Spleen (tissue), 11 donors: ENCODE measurements at regions not wholly inside any gene's neighbourhood (a gene's known extent, or its start where the extent isn't known, plus 50 kb on each side); places are given as distances from the start of the nearest gene placed in this dataset.

Source experiments
- DNase-seq: peaks from one replicate; pipeline ENCODE4 v3.0.0-alpha.2; 2020
- H3K27ac ChIP-seq, 8 donors: fragments of 200-600 bp; sonication (generic) in 7 of 8; 1 replicate in 4 of 8; 2 replicates in 4 of 8; pipeline versions ENCODE4 v1.5.0 to v1.8.0; 2016 to 2021; ENCODE audit warnings: inconsistent platforms in 4 of 8, mild to moderate bottlenecking in 4 of 8, moderate library complexity in 1 of 8
- H3K27me3 ChIP-seq, 7 donors: fragments of 200-600 bp; sonication (generic) in 6 of 7; replicated peaks in 1 of 7; 1 replicate in 4 of 7; 2 replicates in 3 of 7; pipeline versions ENCODE4 v1.5.0 to v1.8.0; 2016 to 2021; ENCODE audit warnings: inconsistent platforms in 3 of 7, mild to moderate bottlenecking in 1 of 7
- H3K36me3 ChIP-seq, 6 donors: fragments of 200-600 bp; sonication (generic) in 5 of 6; 1 replicate in 4 of 6; 2 replicates in 2 of 6; pipeline versions ENCODE4 v1.5.0 to v1.8.0; 2016 to 2021; ENCODE audit warnings: inconsistent platforms in 2 of 6
- H3K4me1 ChIP-seq, 6 donors: fragments of 200-600 bp; sonication (generic) in 5 of 6; 1 replicate in 3 of 6; 2 replicates in 3 of 6; pipeline versions ENCODE4 v1.5.0 to v1.8.0; 2016 to 2021; ENCODE audit warnings: inconsistent platforms in 3 of 6
- H3K4me3 ChIP-seq, 8 donors: fragments of 200-600 bp; sonication (generic) in 7 of 8; 1 replicate in 4 of 8; 2 replicates in 4 of 8; pipeline versions ENCODE4 v1.5.0 to v1.8.0; 2016 to 2021; ENCODE audit warnings: inconsistent platforms in 4 of 8, mild to moderate bottlenecking in 4 of 8, moderate library complexity in 2 of 8
- H3K9me3 ChIP-seq, 8 donors: fragments of 200-600 bp; sonication (generic) in 7 of 8; 1 replicate in 4 of 8; 2 replicates in 4 of 8; pipeline versions ENCODE4 v1.5.0 to v1.8.0; 2016 to 2021; ENCODE audit warnings: inconsistent platforms in 4 of 8
- POLR2A ChIP-seq, 3 donors: fragments of 450-650 bp; IDR thresholded peaks; one replicate each; pipeline ENCODE4 v1.5.1; 2017; ENCODE audit warnings: antibody characterized with exemption in 3 of 3, mild to moderate bottlenecking in 1 of 3
- POLR2AphosphoS5 ChIP-seq, 3 donors: sonication (generic); formaldehyde crosslinking; IDR thresholded peaks; one replicate each; pipeline ENCODE4 v1.5.1; 2017; ENCODE audit warnings: antibody characterized with exemption in 3 of 3
- WGBS, 5 donors: extraction: QIAGEN DNeasy Blood & Tissue Kit in 3 of 5; methylation state at CpG; one replicate each; pipeline versions ENCODE4 v1.1.5 to v1.1.7; 2013 to 2018; 5-methylcytosine and 5-hydroxymethylcytosine counted together
- intact Hi-C: fragments of 100-400 bp; cut with DNase I; formaldehyde crosslinking; loops from one replicate; pipeline ENCODE4 v1.15.0; 2023; ENCODE audit warnings: low total_unique reads
- TF ChIP-seq, protein P1 (sequence below), 11 experiments: fragments of 200-600 bp in 7 of 11; fragments of 450-650 bp in 4 of 11; sonication (generic) in 4 of 11; IDR thresholded peaks in 8 of 11; conservative IDR thresholded peaks in 3 of 11; 1 replicate in 7 of 11; 2 replicates in 4 of 11; pipeline versions ENCODE4 v1.4.0 to v1.8.0; 2016 to 2021; ENCODE audit warnings: antibody characterized with exemption in 11 of 11, inconsistent platforms in 4 of 11, mild to moderate bottlenecking in 1 of 11
- donor health status: healthy with polysubstance abuse.
- donor health status: DM: no; HTN: no; CAD: no; lungs with moderate emphysema.
- donor health status: DM: no; HTN: no; CAD: no.
- donor health status: Bipolar disorder and iron deficiency.
- donor health status: healthy.
- donor health status: DM: no; HTN: no; CAD: no.
- donor health status: DM: yes; HTN: yes; CAD: no.

DNA sequence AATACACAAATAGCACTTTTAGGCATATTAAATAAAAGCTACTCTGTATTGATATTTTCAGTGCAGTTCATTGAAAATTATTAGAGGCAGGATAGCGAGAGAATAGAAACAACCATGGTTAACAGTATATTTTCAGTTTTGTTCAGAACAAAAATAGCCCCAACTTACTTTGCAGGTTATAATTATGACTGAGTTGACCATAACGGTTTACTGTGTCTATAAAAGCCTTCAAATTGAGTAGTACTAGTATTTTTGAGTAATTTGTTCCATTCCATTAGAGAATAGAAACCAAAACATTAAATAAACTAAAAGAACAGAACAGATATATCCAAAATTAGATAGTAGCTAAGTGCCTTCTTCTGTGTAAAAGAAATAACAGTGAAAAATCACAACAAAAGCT is 1108.4 kb upstream of the PCDH20 start:
- TF ChIP-seq, protein P1, sequence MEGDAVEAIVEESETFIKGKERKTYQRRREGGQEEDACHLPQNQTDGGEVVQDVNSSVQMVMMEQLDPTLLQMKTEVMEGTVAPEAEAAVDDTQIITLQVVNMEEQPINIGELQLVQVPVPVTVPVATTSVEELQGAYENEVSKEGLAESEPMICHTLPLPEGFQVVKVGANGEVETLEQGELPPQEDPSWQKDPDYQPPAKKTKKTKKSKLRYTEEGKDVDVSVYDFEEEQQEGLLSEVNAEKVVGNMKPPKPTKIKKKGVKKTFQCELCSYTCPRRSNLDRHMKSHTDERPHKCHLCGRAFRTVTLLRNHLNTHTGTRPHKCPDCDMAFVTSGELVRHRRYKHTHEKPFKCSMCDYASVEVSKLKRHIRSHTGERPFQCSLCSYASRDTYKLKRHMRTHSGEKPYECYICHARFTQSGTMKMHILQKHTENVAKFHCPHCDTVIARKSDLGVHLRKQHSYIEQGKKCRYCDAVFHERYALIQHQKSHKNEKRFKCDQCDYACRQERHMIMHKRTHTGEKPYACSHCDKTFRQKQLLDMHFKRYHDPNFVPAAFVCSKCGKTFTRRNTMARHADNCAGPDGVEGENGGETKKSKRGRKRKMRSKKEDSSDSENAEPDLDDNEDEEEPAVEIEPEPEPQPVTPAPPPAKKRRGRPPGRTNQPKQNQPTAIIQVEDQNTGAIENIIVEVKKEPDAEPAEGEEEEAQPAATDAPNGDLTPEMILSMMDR (IDR thresholded peaks at IDR 0.05 in 8 of 11, conservative IDR thresholded peaks at IDR 0.05 in 3 of 11), result no peak
- TF ChIP-seq POLR2A (IDR thresholded peaks at IDR 0.05), result no peak
- TF ChIP-seq POLR2AphosphoS5 (IDR thresholded peaks at IDR 0.05), result no peak
- no peaks in the 10 kb centered on the region for H3K4me1 ChIP-seq
- no peak overlapping the region for H3K4me3 ChIP-seq
- 60 to 73% (median 71%) methylated on average over 2 of the region's 2 CpGs for WGBS, 5 donors
- DNase-seq, result no peak
- no peaks in the 10 kb centered on the region for H3K27me3 ChIP-seq
- H3K9me3 ChIP-seq, result no peaks in the 10 kb centered on the region
- H3K27ac ChIP-seq, result no peak overlapping the region
- intact Hi-C loops, result no loop called here
- no peaks in the 10 kb centered on the region for H3K36me3 ChIP-seq

GRCh38 chr13:62512194-62513141 is 1096.8 kb upstream of the PCDH20 start:
- H3K27ac ChIP-seq, result no peak overlapping the region
- TF ChIP-seq, protein P1 (IDR thresholded peaks at IDR 0.05 in 8 of 11, conservative IDR thresholded peaks at IDR 0.05 in 3 of 11), result peak in 8 of 11 experiments; percentile 12 to 59 (median 40)
- no peak for TF ChIP-seq POLR2AphosphoS5 (IDR thresholded peaks at IDR 0.05)
- TF ChIP-seq POLR2A (IDR thresholded peaks at IDR 0.05), result no peak
- intact Hi-C loops, result no loop called here
- H3K4me3 ChIP-seq, result peak overlapping the region in 1 of 8 donors; percentile 19
- DNase-seq, result no peak
- H3K27me3 ChIP-seq, result peaks cover 0 to 4% (median 0%) of the 10 kb centered on the region in 7 donors
- H3K9me3 ChIP-seq, result no peaks in the 10 kb centered on the region
- no peaks in the 10 kb centered on the region for H3K4me1 ChIP-seq
- 15 to 31% (median 25%) methylated on average over 7 of the region's 7 CpGs for WGBS, 5 donors
- no peaks in the 10 kb centered on the region for H3K36me3 ChIP-seq

- DNase-seq, result no peak
- Histone ChIP-seq H3K4me3 (no peak overlapping the region), H3K27me3 (peaks cover 0 to 4% (median 0%) of the 10 kb centered on the region in 7 donors), H3K9me3 (peaks cover 0 to 4% (median 0%) of the 10 kb centered on the region in 8 donors), H3K4me1 (no peaks in the 10 kb centered on the region), H3K36me3 (no peaks in the 10 kb centered on the region), H3K27ac (no peak overlapping the region)
- 44 to 62% (median 58%) methylated on average over 2 of the region's 2 CpGs for WGBS, 5 donors
- TF ChIP-seq POLR2A (IDR thresholded peaks at IDR 0.05) (no peak), POLR2AphosphoS5 (IDR thresholded peaks at IDR 0.05) (no peak)
- TF ChIP-seq, protein P1 (IDR thresholded peaks at IDR 0.05 in 8 of 11, conservative IDR thresholded peaks at IDR 0.05 in 3 of 11), result no peak
- intact Hi-C loops, result no loop called here
Observed at GRCh38 chr13:62510906-62511655, 1095.4 kb upstream of the PCDH20 start.

DNA sequence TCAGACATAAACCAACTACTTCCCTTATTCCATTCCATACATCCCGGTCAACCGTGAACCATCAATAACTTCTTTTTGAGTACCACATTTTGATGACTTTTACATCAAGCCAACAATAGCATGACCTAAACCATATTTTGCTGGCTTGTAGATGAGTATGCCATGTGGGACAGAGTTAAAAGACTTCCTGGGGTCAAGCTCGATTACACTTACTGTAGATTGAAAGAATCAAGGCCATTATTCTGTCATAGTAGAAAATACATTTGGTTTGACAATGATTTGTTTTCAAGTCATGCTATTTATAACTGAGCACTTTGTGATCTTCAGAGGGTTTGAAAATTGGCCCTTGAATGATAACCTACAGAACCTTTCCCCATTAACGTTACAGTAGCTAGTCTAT is 1086.9 kb upstream of the PCDH20 start:
- TF ChIP-seq, protein P1 (IDR thresholded peaks at IDR 0.05 in 8 of 11, conservative IDR thresholded peaks at IDR 0.05 in 3 of 11), result no peak
- TF ChIP-seq POLR2AphosphoS5 (IDR thresholded peaks at IDR 0.05) (no peak), POLR2A (IDR thresholded peaks at IDR 0.05) (no peak)
- intact Hi-C loops, result no loop called here
- WGBS, 5 donors, result 65 to 80% (median 72%) methylated on average over 4 of the region's 4 CpGs
- H3K4me3 ChIP-seq, result no peak overlapping the region
- H3K27ac ChIP-seq, result no peak overlapping the region
- no peaks in the 10 kb centered on the region for H3K36me3 ChIP-seq
- H3K4me1 ChIP-seq, result no peaks in the 10 kb centered on the region
- no peaks in the 10 kb centered on the region for H3K27me3 ChIP-seq
- peaks cover 0 to 4% (median 0%) of the 10 kb centered on the region in 8 donors for H3K9me3 ChIP-seq
- DNase-seq, result no peak
